Fibroblast of lung (primary cell): ENCODE measurements at regions not wholly inside any gene's neighbourhood (a gene's known extent, or its start where the extent isn't known, plus 50 kb on each side); places are given as distances from the start of the nearest gene placed in this dataset.

ENCODE experiments used
- CTCF ChIP-seq, 2 donors: IDR thresholded peaks in 1 of 2; conservative IDR thresholded peaks in 1 of 2; 1 replicate in 1 of 2; 2 replicates in 1 of 2; pipeline ENCODE4 v1.5.1; 2011 to 2012; ENCODE audit warnings: low read length in 2 of 2, control low read depth in 1 of 2, inconsistent platforms in 1 of 2, low read depth in 1 of 2, mild to moderate bottlenecking in 1 of 2
- EZH2 ChIP-seq: IDR thresholded peaks from 2 replicates; pipeline ENCODE4 v1.5.1; 2012; ENCODE audit warnings: low read length, control low read depth, mild to moderate bottlenecking; ENCODE audit errors: missing control alignments

GRCh38 chr9:115978659-115979096 lies 174.9 kb upstream of the PAPPA start:
- no peak for TF ChIP-seq CTCF (conservative IDR thresholded peaks at IDR 0.05 in 1 of 2, IDR thresholded peaks at IDR 0.05 in 1 of 2; ENCODE audit: low read depth in 1 of 2, low read length in 2 of 2)
- no peak for TF ChIP-seq EZH2
